ENCODE measurements at regions not wholly inside any gene's neighbourhood (a gene's known extent, or its start where the extent isn't known, plus 50 kb on each side); places are given as distances from the start of the nearest gene placed in this dataset.
"Not testable (repeated sequence)": the region's sequence is repeated elsewhere in the genome, so short reads cannot be mapped to it uniquely, and the experiment has no call there.

DNA sequence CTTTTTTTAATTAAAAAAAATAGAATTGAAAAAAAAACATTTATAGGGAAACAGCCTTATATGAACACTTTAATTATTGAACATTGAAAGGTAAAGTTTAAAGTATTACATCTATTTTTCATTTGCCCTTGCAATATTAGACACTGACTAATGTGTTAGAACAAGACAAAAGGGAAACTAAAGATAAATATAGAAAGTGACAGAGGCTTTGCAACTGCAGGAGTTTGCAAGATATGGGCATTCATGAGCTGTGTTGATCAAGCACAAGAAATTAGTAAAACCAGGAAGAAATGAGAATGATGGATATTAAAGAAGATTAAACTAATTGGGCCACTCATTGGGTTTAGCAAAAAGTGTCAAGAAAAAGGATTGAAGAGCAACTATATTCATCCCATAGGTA is 1097.7 kb upstream of the CELF4 start:
- no peak for DNase-seq (ENCODE audit: low read depth)

DNA sequence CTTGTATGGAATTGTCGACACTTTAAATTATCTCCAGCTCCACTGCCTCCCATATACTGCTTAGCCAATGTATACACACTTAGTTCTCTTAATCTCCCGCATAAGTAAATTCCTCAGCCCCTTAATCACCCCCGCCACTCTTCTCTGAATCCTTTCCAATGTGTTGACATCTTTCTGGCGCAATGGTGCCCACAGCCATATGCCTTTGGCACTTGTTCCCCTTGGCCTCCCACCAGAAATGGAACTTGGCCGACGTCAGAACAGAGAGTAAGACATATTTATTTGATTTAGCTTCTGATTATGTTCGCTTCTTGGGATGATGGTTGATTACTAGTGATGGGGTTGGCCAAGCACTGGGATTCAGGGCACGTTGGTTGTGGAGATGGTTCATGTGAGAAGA is 1089.3 kb upstream of the CELF4 start:
- no peak for DNase-seq (ENCODE audit: low read depth)

DNA sequence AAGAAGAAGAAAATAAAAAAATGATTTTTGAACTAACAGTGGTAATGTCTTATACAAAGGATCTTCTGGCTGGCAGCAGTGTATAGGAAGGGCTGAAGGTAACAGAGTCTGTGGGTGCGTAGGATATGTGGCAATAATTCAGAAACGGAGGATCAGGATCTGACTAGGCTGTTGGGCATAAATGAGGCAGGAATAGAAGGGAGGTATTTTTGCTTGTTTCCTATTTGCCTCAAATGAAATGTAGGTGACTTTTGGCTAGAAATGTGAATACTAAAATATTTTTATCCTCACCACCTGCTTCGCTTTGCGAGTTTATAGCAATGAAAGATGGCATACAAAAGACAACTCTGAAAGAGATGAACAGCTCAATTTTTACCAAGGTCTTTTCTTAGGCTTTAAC is 1086.1 kb upstream of the CELF4 start:
- DNase-seq (ENCODE audit: low read depth) = no peak

DNA sequence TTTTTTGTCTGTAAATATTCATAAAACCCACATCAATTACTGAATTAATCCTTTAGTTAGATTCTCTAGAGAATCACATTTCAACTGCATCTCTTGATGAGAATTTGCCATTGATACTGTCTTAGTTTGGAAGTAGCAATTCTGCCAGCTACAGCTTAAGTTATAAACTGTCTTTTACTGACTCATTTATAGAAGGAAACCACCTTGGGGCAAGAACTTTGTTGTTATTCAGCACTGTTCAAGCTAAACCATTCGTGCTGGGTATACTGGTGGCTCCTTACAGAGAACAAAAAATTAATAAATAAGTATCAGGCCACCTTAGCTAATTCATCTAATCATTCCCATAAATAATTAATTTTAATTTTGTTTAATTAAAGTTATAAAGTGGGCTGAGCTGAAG is 1082.6 kb upstream of the CELF4 start:
- DNase-seq (ENCODE audit: low read depth) = no peak

DNA sequence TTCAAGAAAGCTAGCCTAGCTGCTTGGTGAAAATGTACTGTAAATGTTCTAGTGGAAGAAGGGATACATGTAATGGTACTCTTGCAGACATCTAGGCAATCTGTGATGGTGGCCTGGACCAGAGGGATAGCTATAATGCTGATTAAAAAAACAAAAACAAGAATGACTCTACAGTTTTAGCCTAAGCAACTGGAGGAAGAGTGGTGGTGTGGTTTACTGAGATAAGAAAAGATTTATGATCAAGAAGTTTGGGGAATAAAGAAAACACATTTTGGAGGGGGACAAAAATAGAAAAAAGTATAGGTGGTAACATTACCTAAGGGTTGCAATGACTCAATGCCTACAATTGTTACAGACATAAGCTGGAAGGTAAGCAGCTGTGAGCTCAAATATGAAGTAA is 1080.7 kb upstream of the CELF4 start:
- DNase-seq (ENCODE audit: low read depth) = no peak

DNA sequence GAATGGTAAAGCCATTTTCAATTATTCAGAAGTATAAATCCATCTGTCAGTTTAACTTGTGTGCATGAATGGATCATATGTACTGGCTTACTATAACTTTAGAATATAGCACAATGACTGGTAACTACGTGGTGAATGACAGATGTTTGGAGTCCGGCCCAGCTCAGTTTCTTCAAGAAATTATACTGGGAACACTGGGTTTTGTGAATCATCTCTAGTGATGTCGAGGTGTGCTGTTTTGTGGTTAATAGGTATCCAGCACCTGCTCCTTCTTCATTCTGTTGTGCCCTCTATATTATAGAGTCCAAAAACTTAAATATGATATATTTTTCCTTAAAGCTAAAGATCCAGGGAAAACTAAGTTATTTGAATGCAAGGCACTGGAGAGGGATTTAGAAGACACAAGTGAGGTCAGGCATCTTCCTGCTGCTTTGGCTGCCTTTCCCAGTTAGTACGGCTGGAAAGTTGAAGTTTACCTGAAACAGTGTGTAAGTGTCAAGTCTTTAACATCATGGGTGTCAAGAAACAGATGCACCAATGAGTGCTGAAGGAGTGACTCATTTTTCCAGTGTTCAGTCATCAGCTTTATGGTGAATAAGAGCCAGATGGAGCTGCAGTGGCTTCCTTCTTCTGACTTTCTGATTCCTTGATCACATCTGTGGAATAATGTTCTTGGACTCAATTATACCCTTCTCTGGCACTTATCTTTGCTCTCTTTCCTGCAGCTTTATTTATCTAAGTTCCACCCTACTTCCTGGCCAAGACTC is 1079.5 kb upstream of the CELF4 start:
- DNase-seq (ENCODE audit: low read depth) = no peak

DNA sequence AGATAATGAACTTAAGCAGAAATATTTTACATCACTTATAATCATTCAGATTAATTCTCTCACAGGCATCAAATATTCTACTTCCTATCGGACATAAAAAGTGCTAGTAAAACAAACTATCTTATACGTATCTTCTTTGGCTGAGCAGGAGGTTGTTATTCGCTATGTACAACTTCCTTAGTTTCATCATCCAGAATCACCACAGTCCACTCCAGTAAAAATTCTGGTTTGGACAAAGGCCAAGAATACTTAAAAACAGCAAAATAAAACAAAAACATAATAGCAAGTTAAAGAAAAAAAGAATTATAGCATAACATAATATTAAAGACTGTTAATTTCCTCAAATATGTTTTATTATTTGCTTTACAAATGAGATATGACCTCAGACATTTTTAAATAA is 1077.1 kb upstream of the CELF4 start:
- DNase-seq (ENCODE audit: low read depth) = no peak

DNA sequence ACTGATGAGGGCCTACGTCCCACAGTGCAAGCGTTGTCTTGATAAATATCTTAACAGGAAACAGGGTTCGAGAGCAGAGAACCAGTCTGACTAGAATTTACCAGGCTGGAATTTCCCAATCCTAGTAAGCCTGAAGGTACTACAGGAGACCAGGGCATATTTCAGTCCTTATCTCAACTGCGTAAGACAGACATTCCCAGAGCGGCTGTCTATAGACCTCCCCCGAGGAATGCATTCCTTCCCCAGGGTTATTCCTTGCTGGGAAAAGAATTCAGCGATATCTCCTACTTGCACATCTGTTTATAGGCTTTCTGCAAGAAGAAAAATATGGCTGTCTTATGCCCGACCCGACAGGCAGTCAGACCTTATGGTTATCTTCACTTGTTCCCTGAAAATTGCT is 1074.1 kb upstream of the CELF4 start:
- DNase-seq (ENCODE audit: low read depth) = not testable (repeated sequence)

DNA sequence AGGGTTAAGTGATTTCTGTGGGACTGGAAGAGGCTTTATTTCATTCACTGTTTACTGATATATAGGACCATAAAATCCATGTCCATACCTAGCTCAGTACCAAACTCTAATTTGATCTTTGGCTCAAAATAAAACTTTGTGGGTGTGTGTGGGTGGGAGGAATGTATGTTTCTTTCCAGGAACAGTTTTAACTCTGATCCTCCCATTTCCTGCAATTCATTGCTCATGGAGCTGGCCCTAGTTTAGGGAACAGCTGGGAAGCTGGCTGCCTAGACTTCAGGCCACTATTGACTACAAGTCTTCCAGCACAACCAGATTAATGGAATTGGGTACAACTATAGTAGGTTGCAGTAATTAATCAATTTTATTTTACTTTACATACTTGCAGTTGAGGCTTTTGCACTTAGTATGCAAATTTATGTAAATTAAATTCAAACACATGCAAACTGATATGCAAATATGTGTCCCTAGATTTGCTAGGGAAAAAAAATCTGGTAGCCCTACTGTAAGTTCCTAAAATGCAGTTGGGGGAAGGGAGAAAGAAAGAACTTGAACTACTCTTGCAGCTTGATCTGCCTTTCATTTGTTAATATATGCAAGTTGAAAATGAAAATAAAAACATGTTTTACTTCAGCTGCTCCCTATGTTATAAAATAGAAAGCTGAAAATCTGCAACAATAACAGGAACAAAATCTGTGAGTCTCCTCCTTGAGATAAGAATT is 1070.3 kb upstream of the CELF4 start:
- no peak for DNase-seq (ENCODE audit: low read depth)

DNA sequence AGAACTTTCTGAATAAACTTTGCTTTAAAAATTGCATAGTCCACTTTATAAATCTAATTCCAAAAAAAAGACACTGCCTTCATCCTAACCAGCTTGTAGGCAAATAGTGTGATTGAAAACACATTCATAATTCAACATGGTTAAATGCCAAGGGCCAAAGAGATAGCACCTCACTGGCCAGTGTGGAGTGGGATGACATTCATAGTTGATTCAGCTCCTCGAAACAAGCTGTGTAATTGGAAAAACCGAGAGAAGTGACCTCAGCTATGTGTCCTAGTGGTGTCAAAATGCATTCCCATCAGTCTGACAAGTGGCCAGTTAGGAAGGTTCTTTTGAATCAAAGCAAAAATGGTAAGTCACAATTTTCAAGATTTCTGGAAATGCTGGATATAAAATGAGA is 1068.5 kb upstream of the CELF4 start:
- DNase-seq (ENCODE audit: low read depth) = no peak

DNA sequence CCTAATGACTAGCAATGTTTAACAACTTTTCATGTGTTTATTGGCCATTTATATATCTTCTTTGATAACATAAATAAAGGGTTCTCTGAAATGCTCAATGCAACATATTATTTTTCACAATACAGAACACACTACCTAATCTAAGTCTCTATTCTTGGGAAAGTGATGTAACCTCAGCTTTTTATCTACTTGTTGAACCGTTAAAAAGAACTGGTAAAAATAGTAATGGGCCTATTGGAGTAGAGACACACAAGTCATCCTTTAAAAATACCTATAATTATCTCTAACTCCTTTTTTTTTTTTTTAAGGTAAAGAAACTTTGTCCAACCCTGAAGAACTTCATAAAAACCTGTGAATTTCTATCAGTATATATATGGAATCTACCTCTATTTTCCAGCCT is 1067.7 kb upstream of the CELF4 start:
- no peak for DNase-seq (ENCODE audit: low read depth)

DNA sequence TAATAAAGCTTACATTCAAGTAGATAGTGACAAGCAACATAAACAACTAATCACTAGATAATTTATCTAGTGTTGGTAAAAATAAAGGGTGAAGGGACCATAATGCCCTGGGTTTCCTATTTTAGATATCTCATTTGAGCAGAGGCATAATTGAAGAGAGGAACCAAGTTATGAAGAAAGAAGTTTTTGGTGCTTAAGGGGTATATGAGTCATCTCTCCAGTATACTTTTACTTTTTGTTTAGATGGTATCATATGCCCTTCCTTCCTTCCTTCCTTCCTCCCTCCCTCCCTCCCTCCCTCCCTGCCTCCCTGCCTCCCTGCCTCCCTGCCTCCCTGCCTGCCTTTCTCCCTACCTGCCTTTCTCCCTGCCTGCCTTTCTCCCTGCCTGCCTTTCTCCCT is 1053.5 kb upstream of the CELF4 start:
- no peak for DNase-seq (ENCODE audit: low read depth)

DNA sequence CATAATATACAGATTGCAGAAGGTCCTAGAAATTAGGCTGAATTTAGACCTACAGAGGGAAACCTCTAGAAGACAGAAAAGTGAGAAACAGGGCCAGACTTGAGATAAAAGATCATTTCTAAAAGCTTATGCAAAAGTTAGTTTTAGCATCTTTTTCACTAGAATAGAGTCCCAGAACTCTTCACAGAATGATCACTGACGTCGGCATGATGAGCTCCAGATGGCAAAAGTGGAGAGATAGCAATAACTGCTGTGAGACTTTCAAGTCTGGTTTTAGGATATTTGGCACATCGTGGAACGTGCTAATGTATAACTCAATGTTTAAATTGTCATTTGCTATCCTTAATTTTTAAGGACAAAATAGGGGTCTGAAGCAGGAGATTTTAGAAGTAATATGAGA is 1050.7 kb upstream of the CELF4 start:
- no peak for DNase-seq (ENCODE audit: low read depth)

DNA sequence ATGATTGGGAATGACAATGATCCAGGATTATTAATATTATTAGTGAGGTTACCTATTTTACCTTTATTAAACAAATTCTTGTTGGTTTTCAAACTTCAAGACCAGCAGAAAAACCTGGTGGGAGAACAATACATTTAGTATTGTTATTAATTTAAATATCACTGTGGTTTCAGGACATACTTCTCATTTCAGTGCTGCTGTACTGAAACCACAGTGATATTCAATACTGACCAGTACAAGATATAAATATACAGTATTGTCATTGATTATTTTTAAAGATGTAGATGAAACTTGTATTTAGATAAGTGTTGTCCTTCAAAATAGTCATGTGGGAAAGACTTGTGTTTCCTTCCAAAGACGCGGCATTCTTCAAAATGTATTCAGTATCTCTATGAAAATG is 1047.3 kb upstream of the CELF4 start:
- no peak for DNase-seq (ENCODE audit: low read depth)

DNA sequence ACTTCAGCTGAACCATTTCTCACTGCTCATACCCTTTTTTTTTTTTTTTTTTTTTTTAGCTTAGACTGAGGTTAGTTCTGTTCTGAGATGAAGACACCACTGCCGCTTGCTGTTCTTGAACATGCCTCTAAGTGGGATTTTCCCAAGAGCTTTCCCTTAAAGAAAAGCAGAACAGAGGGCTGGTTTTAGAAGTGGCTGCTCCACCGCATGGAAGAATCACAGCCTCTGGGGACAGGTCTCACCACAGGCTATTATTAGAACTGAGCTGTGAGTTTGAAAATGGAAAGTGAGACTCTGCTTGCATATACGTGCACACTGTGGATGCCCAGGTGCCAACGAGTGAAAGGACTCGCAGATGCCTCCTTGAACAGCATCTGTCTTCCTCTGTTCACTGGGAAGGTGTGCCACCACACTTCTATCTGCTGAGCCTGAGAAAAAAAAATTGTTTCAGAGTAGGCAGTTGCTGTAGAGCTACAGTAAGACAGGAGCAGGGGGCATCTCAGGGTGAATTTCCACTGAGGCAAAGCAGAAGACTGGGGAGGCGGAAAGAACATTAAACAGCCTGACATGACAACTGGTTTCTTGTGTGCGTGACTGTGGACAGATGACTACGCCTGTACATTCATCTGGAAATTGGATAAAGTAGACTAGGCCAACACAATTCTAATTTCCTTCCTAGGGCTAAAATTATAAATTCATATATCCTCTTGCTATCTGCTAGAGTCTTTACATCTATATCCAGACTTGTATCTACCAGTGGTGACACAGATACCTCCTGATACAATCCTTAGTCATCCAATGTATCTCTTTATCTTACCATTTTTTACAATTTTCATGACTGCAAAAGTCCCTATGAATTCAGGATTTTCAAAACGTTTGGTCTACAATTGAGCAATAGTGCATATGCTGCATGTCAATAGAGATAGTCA is 1045.7 kb upstream of the CELF4 start:
- DNase-seq (ENCODE audit: low read depth) = no peak

DNA sequence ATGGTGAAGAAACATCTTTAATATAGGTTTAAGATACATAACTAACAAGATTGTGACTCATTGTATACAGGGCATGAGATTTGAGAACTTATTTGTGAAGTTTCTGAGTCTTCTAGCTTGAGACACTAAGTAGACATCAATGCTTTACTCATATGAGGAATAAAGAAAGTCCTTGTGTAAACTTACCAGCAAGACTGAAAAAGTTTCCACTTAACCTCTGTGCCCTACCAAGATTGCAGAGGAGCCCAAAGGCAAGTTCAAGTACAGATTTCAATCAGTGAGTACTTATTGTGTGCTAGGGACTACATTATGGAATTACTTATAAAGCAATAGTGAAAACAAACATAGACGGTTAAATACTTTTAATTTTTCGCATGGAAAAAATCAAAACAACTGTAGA is 1041.2 kb upstream of the CELF4 start:
- DNase-seq (ENCODE audit: low read depth) = no peak

DNA sequence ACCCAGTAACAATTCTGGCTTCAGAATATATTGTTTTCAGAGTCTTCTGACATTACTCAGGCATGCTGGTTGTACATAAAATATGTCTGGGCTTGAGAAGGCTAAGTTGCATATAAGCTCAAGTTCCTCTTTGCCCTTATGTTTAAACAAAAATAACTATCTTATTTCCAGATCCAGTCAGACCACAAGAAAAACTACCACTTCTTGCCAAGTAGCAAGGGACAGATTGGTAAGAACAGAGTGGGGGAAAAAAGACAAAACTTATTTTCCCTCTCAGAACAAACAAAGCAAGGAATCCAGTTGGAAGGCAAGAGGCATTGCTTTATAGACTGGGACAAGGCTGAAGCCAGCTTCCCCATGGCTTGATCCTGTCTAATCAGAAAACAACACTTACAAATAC is 1036.7 kb upstream of the CELF4 start:
- no peak for DNase-seq (ENCODE audit: low read depth)

DNA sequence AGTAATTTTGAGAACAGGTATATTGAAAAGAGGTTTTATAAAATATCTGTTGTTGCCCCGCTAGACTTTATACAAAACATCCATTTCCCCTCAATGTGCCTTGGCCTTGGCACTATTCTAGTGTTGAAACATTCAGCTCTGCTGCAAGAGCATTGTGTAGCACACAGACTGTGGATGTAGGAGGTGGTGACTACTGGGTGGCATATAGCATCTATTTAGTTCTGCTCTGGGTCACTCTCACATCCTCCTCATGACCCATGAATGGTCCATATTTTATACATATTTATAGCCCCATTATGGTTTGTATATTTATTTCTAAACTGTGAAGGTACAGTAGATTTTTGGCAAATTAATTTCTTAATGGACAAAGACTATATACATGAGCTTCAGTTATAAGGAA is 1022.0 kb upstream of the CELF4 start:
- DNase-seq (ENCODE audit: low read depth) = no peak

DNA sequence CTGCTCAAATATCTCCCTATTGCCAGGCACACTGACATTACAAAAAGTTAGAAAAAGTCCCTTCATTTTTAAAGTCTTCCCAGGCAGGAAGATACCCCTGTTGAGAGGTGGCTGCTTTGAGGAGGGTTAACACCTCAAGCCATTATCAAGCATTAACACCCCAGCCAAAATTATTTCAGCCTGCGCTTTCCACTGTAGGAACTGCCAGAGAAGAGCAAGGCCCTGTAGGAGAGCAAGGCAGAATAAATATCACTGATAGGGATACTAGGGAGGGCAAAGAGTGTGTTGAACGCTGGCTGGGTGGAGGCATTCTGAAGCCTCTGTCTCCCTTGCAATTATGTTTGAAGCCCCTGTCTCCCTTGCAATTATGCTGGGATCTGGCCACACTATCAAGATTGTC is 1020.7 kb upstream of the CELF4 start:
- DNase-seq (ENCODE audit: low read depth) = no peak

DNA sequence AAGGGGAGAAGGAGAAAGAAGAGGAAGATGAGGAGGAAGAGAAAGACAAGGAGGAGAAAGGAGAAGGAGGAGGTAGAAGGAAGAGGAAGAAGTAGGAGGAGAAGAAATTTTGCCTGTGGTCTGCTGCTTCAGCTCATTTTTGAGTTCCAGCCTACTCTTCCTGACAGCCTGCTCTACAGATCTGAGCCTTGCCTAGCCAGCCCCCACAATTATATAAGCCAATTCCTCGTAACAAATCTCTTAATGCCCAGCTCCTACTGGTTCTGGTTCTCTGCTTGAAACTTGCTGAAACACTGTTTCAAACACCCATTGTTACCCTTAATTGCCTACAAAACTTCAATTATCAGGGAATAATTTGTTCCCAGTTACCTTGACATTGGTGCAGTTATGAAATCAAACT is 1014.2 kb upstream of the CELF4 start:
- no peak for DNase-seq (ENCODE audit: low read depth)

DNA sequence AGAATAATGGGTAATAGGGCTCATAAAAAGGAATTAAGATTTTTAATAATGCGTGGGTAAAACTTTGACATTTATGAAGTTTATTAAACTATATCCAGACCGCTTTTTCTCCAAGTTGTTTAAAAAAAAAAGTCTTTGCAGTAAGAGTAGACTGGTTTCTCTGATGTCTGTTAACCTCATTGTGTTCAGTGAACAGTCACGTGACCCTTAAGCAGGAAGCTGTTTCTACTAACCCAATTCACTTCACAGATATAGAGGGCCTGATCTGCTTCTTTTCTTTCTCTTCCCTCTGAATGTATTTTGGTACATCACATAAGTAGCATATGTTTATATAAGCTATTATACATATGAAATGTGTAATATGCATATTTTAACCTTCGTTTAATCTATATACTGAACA is 1011.3 kb upstream of the CELF4 start:
- no peak for DNase-seq (ENCODE audit: low read depth)

DNA sequence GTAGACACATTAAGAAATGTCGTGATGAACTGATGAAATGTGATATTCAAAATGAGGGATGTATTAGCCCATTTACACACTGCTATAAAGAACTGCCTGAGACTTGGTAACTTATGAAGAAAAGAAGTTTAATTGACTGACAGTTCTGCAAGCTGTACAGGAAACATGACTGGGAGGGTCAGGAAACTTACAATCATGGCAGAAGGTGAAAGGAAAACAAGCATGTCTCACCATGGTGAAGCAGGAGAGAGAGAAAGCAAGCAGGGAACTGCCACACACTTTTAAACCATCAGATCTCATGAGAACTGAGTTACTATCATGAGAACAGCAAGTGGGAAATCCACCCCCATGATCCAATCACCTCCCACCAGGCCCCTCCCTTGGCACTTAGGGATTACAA is 1010.8 kb upstream of the CELF4 start:
- no peak for DNase-seq (ENCODE audit: low read depth)

DNA sequence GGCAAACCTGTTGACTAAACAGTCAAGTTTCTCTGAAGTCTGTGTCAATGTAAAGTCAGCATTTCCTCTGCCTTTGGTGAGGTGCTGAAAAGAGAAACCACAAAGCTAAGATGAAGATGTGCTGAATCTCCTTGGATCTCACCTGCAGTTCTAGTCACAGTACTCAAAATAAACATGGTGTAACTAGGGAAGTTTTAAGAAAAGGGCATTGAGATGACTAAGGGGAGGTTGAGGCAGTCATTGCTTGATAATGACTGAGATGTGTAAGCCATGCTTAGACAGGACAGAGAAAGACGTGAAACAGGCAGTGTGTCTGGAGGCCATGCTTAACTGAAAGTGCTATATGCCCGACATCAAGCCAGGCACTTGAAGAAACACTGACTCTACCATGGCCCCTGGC is 1010.0 kb upstream of the CELF4 start:
- no peak for DNase-seq (ENCODE audit: low read depth)

Measured in activated T-helper 9 cell treated with anti-CD3 and anti-CD28 coated beads, Interleukin-2, amount 50 U/mL, for 16 hours (primary cell).